ENCODE measurements at regions not wholly inside any gene's neighbourhood (a gene's known extent, or its start where the extent isn't known, plus 50 kb on each side); places are given as distances from the start of the nearest gene placed in this dataset.

- TF ChIP-seq CEBPB (IDR thresholded peaks at IDR 0.05; ENCODE audit: low read depth, low read length) (no peak), POLR2A (IDR thresholded peaks at IDR 0.05; ENCODE audit: control extremely low read depth in 1 of 2, low read depth in 2 of 2, low read length in 2 of 2) (no peak), TBP (IDR thresholded peaks at IDR 0.05; ENCODE audit: low read depth, low read length) (no peak), CTCF (IDR thresholded peaks at IDR 0.05; ENCODE audit: control extremely low read depth in 1 of 3, insufficient read depth in 1 of 3, low read depth in 1 of 3, low read length in 3 of 3) (no peak), HDAC6 (IDR thresholded peaks at IDR 0.05; ENCODE audit: low read depth, low read length) (no peak), USF2 (IDR thresholded peaks at IDR 0.05; ENCODE audit: low read length) (no peak), ATF2 (IDR thresholded peaks at IDR 0.05; ENCODE audit: low read length) (no peak)
Measured at GRCh38 chr3:68242606-68243005, 588.2 kb upstream of the SUCLG2 start.
